ENCODE measurements at regions not wholly inside any gene's neighbourhood (a gene's known extent, or its start where the extent isn't known, plus 50 kb on each side); places are given as distances from the start of the nearest gene placed in this dataset.

DNA sequence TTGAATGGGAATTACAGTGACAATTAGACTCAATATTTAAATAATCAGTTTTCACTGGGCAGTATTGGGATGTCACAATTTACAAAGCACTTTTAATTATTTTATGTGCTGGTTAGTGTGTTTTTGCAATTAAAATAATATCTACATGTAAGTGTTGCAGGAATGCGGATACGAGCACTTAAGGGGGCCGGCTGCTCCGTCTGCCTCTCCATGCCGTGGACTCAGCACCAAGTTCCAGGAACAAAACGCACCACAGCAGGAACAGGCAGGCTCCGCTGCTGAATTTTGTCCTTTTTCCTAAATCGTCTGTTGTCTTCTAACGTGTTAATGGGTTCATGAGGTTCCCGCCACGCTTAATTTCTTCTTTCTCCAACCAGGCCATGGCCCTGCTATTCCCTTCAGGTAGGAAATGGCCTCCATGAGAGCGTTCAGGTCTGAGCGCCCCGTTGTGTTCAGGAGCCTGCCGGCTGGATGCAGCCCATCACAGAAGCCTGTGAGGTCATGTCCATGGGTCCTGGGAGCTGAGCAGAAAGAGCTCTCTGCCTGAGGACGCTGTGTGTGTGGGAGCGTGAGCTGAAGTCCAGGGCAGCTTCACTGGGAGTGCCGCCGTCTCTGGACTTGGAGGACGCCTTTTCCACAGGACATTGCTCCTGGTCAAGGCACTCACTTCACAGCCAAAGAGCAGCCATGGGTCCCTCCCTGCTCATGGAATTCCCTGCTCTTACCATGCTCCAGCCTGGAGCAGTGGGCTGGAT, 730.3 kb downstream of the BRD1 start:
- H3K4me3 ChIP-seq (ENCODE audit: control insufficient read depth in 1 of 2, extremely low read depth in 1 of 2, low read length in 1 of 2) = no peak overlapping the region
- no peak for DNase-seq
- H3K36me3 ChIP-seq (ENCODE audit: control insufficient read depth in 2 of 2, extremely low read depth in 1 of 2, insufficient read depth in 1 of 2, low read length in 1 of 2) = no peaks in the 10 kb centered on the region
- ATAC-seq (replicated peaks in 1 of 4) = no peak
- H3K4me1 ChIP-seq (ENCODE audit: control insufficient read depth in 1 of 2, extremely low read depth in 1 of 2, insufficient read depth in 2 of 2, low read length in 2 of 2) = no peaks in the 10 kb centered on the region
- POLR2A ChIA-PET = no interaction called here
- H3K9me3 Mint-ChIP-seq = no peaks in the 10 kb centered on the region
- H3K27me3 ChIP-seq (replicated peaks in 1 of 2; ENCODE audit: control insufficient read depth in 2 of 2, extremely low read depth in 1 of 2, insufficient read depth in 2 of 2, low read length in 1 of 2) = peaks cover 0 to 25% of the 10 kb centered on the region in 2 experiments
- CTCF ChIA-PET = no interaction called here
- no peak overlapping the region for H3K27ac ChIP-seq (ENCODE audit: low read length)
- 91% methylated on average over 16 of the region's 20 CpGs for WGBS (ENCODE audit: insufficient coverage)
- H3K36me3 Mint-ChIP-seq = no peaks in the 10 kb centered on the region
- H3K4me1 Mint-ChIP-seq = no peaks in the 10 kb centered on the region
- no peaks in the 10 kb centered on the region for H3K9me3 ChIP-seq
- H3K4me3 Mint-ChIP-seq = no peak overlapping the region
- H3K27ac Mint-ChIP-seq = no peak overlapping the region
- peaks cover 14 to 17% of the 10 kb centered on the region in 2 donors for H3K27me3 Mint-ChIP-seq

DNA sequence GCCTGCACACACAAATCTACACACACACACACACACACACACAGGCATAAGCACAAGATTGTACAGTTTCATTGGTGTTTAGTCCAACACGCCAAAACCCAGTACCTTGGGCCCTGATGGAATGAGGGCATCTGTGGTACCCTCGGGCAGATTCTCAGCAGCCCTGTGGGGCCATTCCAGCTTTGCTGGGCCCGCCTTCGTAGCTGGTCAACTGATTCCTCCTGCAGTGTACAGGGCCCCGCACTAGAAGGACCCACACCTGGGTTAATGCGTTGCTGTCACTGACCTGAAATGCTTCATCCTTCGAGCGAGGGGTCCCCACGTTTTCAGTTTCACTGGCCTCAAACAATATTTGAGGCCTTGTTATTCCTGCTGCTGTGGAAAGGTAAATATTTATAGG, 731.2 kb downstream of the BRD1 start:
- no peak for ATAC-seq (replicated peaks in 1 of 4)
- H3K4me1 ChIP-seq (ENCODE audit: control insufficient read depth in 1 of 2, extremely low read depth in 1 of 2, insufficient read depth in 2 of 2, low read length in 2 of 2) = no peaks in the 10 kb centered on the region
- Mint-ChIP-seq H3K4me1 (no peaks in the 10 kb centered on the region), H3K36me3 (no peaks in the 10 kb centered on the region), H3K27ac (no peak overlapping the region), H3K27me3 (peaks cover 14 to 15% of the 10 kb centered on the region in 2 donors), H3K9me3 (no peaks in the 10 kb centered on the region), H3K4me3 (no peak overlapping the region)
- POLR2A ChIA-PET = no interaction called here
- no peaks in the 10 kb centered on the region for H3K36me3 ChIP-seq (ENCODE audit: control insufficient read depth in 2 of 2, extremely low read depth in 1 of 2, insufficient read depth in 1 of 2, low read length in 1 of 2)
- no peak for DNase-seq
- no peak overlapping the region for H3K4me3 ChIP-seq (ENCODE audit: control insufficient read depth in 1 of 2, extremely low read depth in 1 of 2, low read length in 1 of 2)
- 95% methylated on average over 6 of the region's 9 CpGs for WGBS (ENCODE audit: insufficient coverage)
- no peaks in the 10 kb centered on the region for H3K9me3 ChIP-seq
- CTCF ChIA-PET = no interaction called here
- peaks cover 0 to 27% of the 10 kb centered on the region in 2 experiments for H3K27me3 ChIP-seq (replicated peaks in 1 of 2; ENCODE audit: control insufficient read depth in 2 of 2, extremely low read depth in 1 of 2, insufficient read depth in 2 of 2, low read length in 1 of 2)
- H3K27ac ChIP-seq (ENCODE audit: low read length) = no peak overlapping the region

DNA sequence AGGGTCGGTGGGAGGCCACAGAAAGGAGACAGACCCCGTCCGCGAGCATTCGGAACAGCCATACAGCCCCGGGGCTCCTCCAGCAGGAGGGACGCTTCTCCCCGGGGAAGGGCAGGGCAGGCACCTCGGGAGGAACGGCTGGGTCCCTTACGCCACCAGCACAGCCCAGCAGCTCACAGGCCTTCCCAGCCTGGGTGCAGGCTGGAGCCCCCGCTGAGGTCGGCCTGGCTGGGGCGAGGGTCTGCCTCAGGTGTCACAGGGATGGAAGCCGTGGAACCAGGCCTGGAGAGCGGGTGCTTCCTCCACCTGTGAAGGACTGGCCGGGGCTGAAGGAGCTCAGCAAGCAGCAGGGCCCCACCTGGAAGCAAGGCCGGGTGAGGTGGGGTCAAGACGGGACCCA, 732.3 kb downstream of the BRD1 start:
- no peak overlapping the region for H3K27ac Mint-ChIP-seq
- Histone ChIP-seq H3K27ac (ENCODE audit: low read length) (no peak overlapping the region), H3K4me3 (ENCODE audit: control insufficient read depth in 1 of 2, extremely low read depth in 1 of 2, low read length in 1 of 2) (no peak overlapping the region), H3K9me3 (no peaks in the 10 kb centered on the region), H3K36me3 (ENCODE audit: control insufficient read depth in 2 of 2, extremely low read depth in 1 of 2, insufficient read depth in 1 of 2, low read length in 1 of 2) (no peaks in the 10 kb centered on the region), H3K4me1 (ENCODE audit: control insufficient read depth in 1 of 2, extremely low read depth in 1 of 2, insufficient read depth in 2 of 2, low read length in 2 of 2) (no peaks in the 10 kb centered on the region), H3K27me3 (replicated peaks in 1 of 2; ENCODE audit: control insufficient read depth in 2 of 2, extremely low read depth in 1 of 2, insufficient read depth in 2 of 2, low read length in 1 of 2) (peaks cover 0 to 25% of the 10 kb centered on the region in 2 experiments)
- ChIA-PET POLR2A (no interaction called here), CTCF (no interaction called here)
- peaks cover 13 to 19% of the 10 kb centered on the region in 2 donors for H3K27me3 Mint-ChIP-seq
- 92% methylated on average over 19 of the region's 19 CpGs for WGBS (ENCODE audit: insufficient coverage)
- H3K4me1 Mint-ChIP-seq = no peaks in the 10 kb centered on the region
- DNase-seq = no peak
- H3K9me3 Mint-ChIP-seq = no peaks in the 10 kb centered on the region
- H3K36me3 Mint-ChIP-seq = no peaks in the 10 kb centered on the region
- H3K4me3 Mint-ChIP-seq = no peak overlapping the region
- ATAC-seq (replicated peaks in 1 of 4) = no peak

DNA sequence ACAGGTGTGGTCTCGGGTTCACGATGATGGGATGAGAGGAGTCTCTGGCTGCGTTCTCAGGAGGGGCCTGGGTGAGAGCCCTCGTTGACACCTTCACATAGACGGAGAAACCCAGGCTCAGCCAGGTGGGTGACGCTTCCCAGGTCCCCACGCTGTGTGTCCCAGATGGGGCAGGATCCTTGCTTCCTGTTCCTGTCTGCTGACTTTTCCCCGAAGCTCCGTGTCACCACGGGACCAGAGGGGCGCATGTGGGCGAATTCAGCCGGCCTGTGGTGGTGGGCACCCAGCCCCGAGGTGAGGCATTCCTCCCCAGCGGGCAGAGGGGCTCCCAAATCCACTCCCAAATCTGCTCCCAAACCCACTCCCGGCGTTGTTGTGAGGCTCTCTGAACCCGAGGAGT, 732.8 kb downstream of the BRD1 start:
- Histone ChIP-seq H3K36me3 (ENCODE audit: control insufficient read depth in 2 of 2, extremely low read depth in 1 of 2, insufficient read depth in 1 of 2, low read length in 1 of 2) (no peaks in the 10 kb centered on the region), H3K4me1 (ENCODE audit: control insufficient read depth in 1 of 2, extremely low read depth in 1 of 2, insufficient read depth in 2 of 2, low read length in 2 of 2) (no peaks in the 10 kb centered on the region), H3K4me3 (ENCODE audit: control insufficient read depth in 1 of 2, extremely low read depth in 1 of 2, low read length in 1 of 2) (no peak overlapping the region), H3K27ac (ENCODE audit: low read length) (no peak overlapping the region), H3K9me3 (no peaks in the 10 kb centered on the region), H3K27me3 (replicated peaks in 1 of 2; ENCODE audit: control insufficient read depth in 2 of 2, extremely low read depth in 1 of 2, insufficient read depth in 2 of 2, low read length in 1 of 2) (peaks cover 0 to 21% of the 10 kb centered on the region in 2 experiments)
- Mint-ChIP-seq H3K4me1 (no peaks in the 10 kb centered on the region), H3K36me3 (no peaks in the 10 kb centered on the region), H3K4me3 (no peak overlapping the region), H3K27ac (no peak overlapping the region), H3K9me3 (no peaks in the 10 kb centered on the region), H3K27me3 (peaks cover 9 to 16% of the 10 kb centered on the region in 2 donors)
- 86% methylated on average over 13 of the region's 18 CpGs for WGBS (ENCODE audit: insufficient coverage)
- ATAC-seq (replicated peaks in 1 of 4) (no peak), DNase-seq (no peak)
- ChIA-PET POLR2A (no interaction called here), CTCF (no interaction called here)

DNA sequence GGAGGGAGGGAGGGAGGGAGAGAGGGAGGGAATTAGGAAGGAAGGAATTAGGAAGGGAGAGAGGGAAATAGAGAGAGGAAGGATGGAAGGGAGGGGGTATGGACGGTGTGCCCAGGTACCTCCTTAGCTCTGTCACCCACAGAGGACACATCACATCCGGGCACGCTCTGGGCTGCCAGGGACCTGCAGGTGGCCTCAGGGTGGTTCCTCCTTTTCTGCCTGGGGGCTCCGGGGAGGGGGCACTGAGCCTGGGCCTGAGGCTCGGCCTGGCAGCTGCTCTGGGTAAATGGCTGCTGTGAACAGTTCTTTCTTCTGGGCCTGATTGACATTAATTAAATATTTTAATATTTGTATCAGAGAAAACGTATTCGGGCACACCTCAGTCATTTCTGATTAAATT, 733.5 kb downstream of the BRD1 start:
- WGBS (ENCODE audit: insufficient coverage) = 20% methylated on average over 4 of the region's 7 CpGs
- Mint-ChIP-seq H3K27ac (no peak overlapping the region), H3K36me3 (no peaks in the 10 kb centered on the region), H3K4me3 (no peak overlapping the region), H3K27me3 (peaks cover 6 to 12% of the 10 kb centered on the region in 2 donors), H3K9me3 (no peaks in the 10 kb centered on the region), H3K4me1 (no peaks in the 10 kb centered on the region)
- no peaks in the 10 kb centered on the region for H3K9me3 ChIP-seq
- H3K36me3 ChIP-seq (ENCODE audit: control insufficient read depth in 2 of 2, extremely low read depth in 1 of 2, insufficient read depth in 1 of 2, low read length in 1 of 2) = no peaks in the 10 kb centered on the region
- CTCF ChIA-PET = no interaction called here
- H3K27me3 ChIP-seq (replicated peaks in 1 of 2; ENCODE audit: control insufficient read depth in 2 of 2, extremely low read depth in 1 of 2, insufficient read depth in 2 of 2, low read length in 1 of 2) = peaks cover 0 to 13% of the 10 kb centered on the region in 2 experiments
- H3K4me1 ChIP-seq (ENCODE audit: control insufficient read depth in 1 of 2, extremely low read depth in 1 of 2, insufficient read depth in 2 of 2, low read length in 2 of 2) = no peaks in the 10 kb centered on the region
- ATAC-seq (replicated peaks in 1 of 4) (no peak), DNase-seq (no peak)
- POLR2A ChIA-PET = no interaction called here
- H3K27ac ChIP-seq (ENCODE audit: low read length) = no peak overlapping the region
- H3K4me3 ChIP-seq (ENCODE audit: control insufficient read depth in 1 of 2, extremely low read depth in 1 of 2, low read length in 1 of 2) = no peak overlapping the region

DNA sequence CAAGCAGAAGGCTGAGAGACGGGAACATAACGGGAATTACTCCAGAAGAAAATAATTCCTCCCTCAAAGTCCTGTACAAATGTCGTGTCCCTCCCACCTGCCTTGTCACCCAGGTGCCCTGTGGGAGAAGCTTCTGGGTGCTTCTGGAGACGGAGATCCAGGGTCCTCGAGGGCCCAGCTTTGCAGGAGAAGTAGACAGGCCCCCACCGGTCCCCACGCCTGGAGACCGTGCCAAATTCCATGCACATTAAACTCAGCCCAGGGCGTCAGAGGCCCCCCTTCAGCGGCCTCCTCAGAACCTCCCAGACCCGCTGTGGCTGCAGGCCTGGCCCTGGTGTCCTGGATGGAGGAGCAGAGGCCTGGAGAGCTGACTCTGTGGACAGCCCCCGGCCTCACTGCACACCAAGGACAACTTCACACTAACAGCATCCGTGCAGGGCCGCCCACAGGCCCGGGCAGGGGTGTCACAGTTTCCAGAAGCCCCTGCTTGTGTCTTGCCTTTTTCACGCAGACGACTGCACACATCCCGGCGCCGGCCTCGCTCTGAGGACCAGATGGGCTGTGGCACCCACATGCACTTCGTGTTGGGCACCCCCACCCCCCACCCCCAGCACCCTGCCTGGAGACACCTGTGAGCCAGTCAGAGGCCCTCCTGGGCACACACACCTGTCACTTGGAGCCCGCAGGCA, 734.3 kb downstream of the BRD1 start:
- Histone ChIP-seq H3K27me3 (replicated peaks in 1 of 2; ENCODE audit: control insufficient read depth in 2 of 2, extremely low read depth in 1 of 2, insufficient read depth in 2 of 2, low read length in 1 of 2) (peaks cover 0 to 16% of the 10 kb centered on the region in 2 experiments), H3K9me3 (no peaks in the 10 kb centered on the region), H3K4me1 (ENCODE audit: control insufficient read depth in 1 of 2, extremely low read depth in 1 of 2, insufficient read depth in 2 of 2, low read length in 2 of 2) (no peaks in the 10 kb centered on the region), H3K36me3 (ENCODE audit: control insufficient read depth in 2 of 2, extremely low read depth in 1 of 2, insufficient read depth in 1 of 2, low read length in 1 of 2) (no peaks in the 10 kb centered on the region), H3K27ac (ENCODE audit: low read length) (no peak overlapping the region), H3K4me3 (ENCODE audit: control insufficient read depth in 1 of 2, extremely low read depth in 1 of 2, low read length in 1 of 2) (no peak overlapping the region)
- Mint-ChIP-seq H3K27ac (no peak overlapping the region), H3K4me3 (no peak overlapping the region), H3K4me1 (no peaks in the 10 kb centered on the region), H3K36me3 (no peaks in the 10 kb centered on the region), H3K9me3 (no peaks in the 10 kb centered on the region), H3K27me3 (peaks cover 6 to 7% of the 10 kb centered on the region in 2 donors)
- no peak for ATAC-seq (replicated peaks in 1 of 4)
- no peak for DNase-seq
- ChIA-PET CTCF (no interaction called here), POLR2A (no interaction called here)
- WGBS (ENCODE audit: insufficient coverage) = 59% methylated on average over 14 of the region's 23 CpGs

Measured in T-cell (primary cell).